Lung (tissue), 11 donors: ENCODE measurements at regions not wholly inside any gene's neighbourhood (a gene's known extent, or its start where the extent isn't known, plus 50 kb on each side); places are given as distances from the start of the nearest gene placed in this dataset.

Experiments used
- ATAC-seq: fragments of 200-7000 bp; cut with Tn5 transposase; one replicate; pipeline ENCODE4 v1.9.1; 2020; ENCODE audit warnings: moderate number of reproducible peaks; ENCODE audit not compliant: insufficient read depth, low FRiP score
- DNase-seq, 3 donors: peaks; one replicate each; pipeline ENCODE4 v3.0.0-alpha.2; 2013 to 2017
- H3K27ac ChIP-seq, 2 donors: one replicate each; pipeline ENCODE4 v1.5.1; 2013; ENCODE audit warnings: mild to moderate bottlenecking in 2 of 2, moderate library complexity in 2 of 2, control low read depth in 1 of 2, inconsistent platforms in 1 of 2, low read depth in 1 of 2, low read length in 1 of 2
- H3K27me3 ChIP-seq, 3 donors: one replicate each; pipeline ENCODE4 v1.5.1; 2013; ENCODE audit warnings: low read length in 2 of 3; ENCODE audit not compliant: control insufficient read depth in 3 of 3, insufficient read depth in 3 of 3
- H3K36me3 ChIP-seq, 4 donors: one replicate each; pipeline ENCODE4 v1.5.1; 2013; ENCODE audit warnings: low read length in 4 of 4, mild to moderate bottlenecking in 1 of 4, moderate library complexity in 1 of 4; ENCODE audit not compliant: control insufficient read depth in 4 of 4, insufficient read depth in 4 of 4
- H3K4me1 ChIP-seq, 5 donors: one replicate each; pipeline ENCODE4 v1.5.1; 2013; ENCODE audit warnings: low read length in 5 of 5, mild to moderate bottlenecking in 2 of 5, moderate library complexity in 1 of 5; ENCODE audit not compliant: control insufficient read depth in 5 of 5, insufficient read depth in 5 of 5
- H3K4me3 ChIP-seq: one replicate; pipeline ENCODE4 v1.5.1; 2013; ENCODE audit warnings: mild to moderate bottlenecking, control low read depth, moderate library complexity
- H3K9ac ChIP-seq, 2 donors: one replicate each; pipeline ENCODE4 v1.5.1; 2013; ENCODE audit warnings: low read length in 2 of 2, control low read depth in 1 of 2; ENCODE audit not compliant: insufficient read depth in 1 of 2
- H3K9me3 ChIP-seq, 4 donors: one replicate each; pipeline ENCODE4 v1.5.1; 2013; ENCODE audit warnings: low read length in 3 of 4, mild to moderate bottlenecking in 1 of 4, moderate library complexity in 1 of 4; ENCODE audit not compliant: control insufficient read depth in 4 of 4, insufficient read depth in 3 of 4
- CTCF ChIP-seq: IDR thresholded peaks from 2 replicates; pipeline ENCODE4 v1.5.1; 2012; ENCODE audit warnings: mild to moderate bottlenecking; ENCODE audit errors: control extremely low read depth, extremely low read depth
- WGBS, 2 donors: extraction: QIAGEN DNeasy Blood & Tissue Kit; methylation state at CpG; one replicate each; pipeline ENCODE4 v1.1.7; 2013; 5-methylcytosine and 5-hydroxymethylcytosine counted together
- donor health status: control.
- donor health status: control.
- donor health status: Bipolar disorder and iron deficiency.
- donor health status: healthy.
- donor health status: DM: yes; HTN: yes; CAD: no.

GRCh38 chr9:80204054-80204453 lies 632.3 kb downstream of the TLE4 start:
- H3K27ac ChIP-seq, result no peak overlapping the region
- no peak for TF ChIP-seq CTCF
- ATAC-seq (no peak), DNase-seq (no peak)
- H3K9ac ChIP-seq, result no peak overlapping the region
- no peaks in the 10 kb centered on the region for H3K27me3 ChIP-seq
- H3K4me1 ChIP-seq, result no peaks in the 10 kb centered on the region
- no peak overlapping the region for H3K4me3 ChIP-seq
- 95 to 96% methylated on average over 2 of the region's 2 CpGs for WGBS, 2 donors
- H3K9me3 ChIP-seq, result no peaks in the 10 kb centered on the region
- H3K36me3 ChIP-seq, result no peaks in the 10 kb centered on the region

DNA sequence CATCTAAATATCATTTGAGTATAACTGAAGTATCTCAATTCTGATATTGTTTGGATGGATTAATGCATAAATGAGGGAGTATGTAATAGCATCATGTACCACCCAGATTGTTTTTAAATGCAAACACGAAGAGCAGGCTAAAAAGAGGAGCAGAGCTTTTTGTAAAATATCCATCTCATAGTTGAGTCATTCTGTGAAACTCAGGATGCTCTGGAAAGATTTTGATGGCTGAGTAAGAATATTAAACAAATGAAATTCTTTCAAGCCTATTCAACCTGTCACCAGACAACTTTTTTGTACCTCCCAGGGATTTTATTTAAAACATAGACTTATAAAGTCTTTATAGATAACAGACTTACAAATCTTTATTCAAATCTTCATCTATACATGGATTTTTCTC lies 625.9 kb downstream of the TLE4 start:
- DNase-seq (no peak), ATAC-seq (no peak)
- Histone ChIP-seq H3K27me3 (no peaks in the 10 kb centered on the region), H3K36me3 (no peaks in the 10 kb centered on the region), H3K4me1 (peaks cover 0 to 7% (median 0%) of the 10 kb centered on the region in 5 donors), H3K9me3 (no peaks in the 10 kb centered on the region), H3K4me3 (no peak overlapping the region), H3K9ac (no peak overlapping the region), H3K27ac (no peak overlapping the region)
- WGBS, 2 donors, result 80 to 81% methylated on average over 1 of the region's 1 CpG
- no peak for TF ChIP-seq CTCF

DNA sequence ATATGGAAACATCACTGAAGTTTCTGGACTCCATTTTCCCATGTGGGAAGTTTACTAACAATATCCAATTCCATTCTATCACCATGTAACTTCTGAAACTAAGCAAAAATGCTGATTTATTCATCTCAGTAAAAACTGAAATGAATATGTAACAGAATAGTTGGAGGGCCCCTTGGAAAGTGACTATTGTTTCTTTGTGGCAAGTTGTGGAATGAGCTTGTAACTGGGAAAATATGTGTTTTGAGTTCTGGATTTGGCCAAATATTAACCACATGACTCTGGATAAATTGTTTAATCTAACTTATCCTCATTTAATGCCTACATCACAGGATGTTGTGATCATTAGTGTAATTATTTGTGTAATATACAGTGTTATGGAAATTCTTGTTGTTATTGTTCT lies 619.3 kb downstream of the TLE4 start:
- no peak for TF ChIP-seq CTCF
- Histone ChIP-seq H3K4me3 (no peak overlapping the region), H3K27ac (no peak overlapping the region), H3K9ac (no peak overlapping the region), H3K9me3 (no peaks in the 10 kb centered on the region), H3K36me3 (no peaks in the 10 kb centered on the region), H3K27me3 (no peaks in the 10 kb centered on the region), H3K4me1 (peaks cover 0 to 7% (median 0%) of the 10 kb centered on the region in 5 donors)
- no peak for DNase-seq
- ATAC-seq, result no peak

GRCh38 chr9:80188579-80188978 lies 616.8 kb downstream of the TLE4 start:
- Histone ChIP-seq H3K27me3 (no peaks in the 10 kb centered on the region), H3K36me3 (no peaks in the 10 kb centered on the region), H3K9ac (no peak overlapping the region), H3K9me3 (no peaks in the 10 kb centered on the region), H3K4me3 (no peak overlapping the region), H3K27ac (no peak overlapping the region), H3K4me1 (no peaks in the 10 kb centered on the region)
- TF ChIP-seq CTCF, result no peak
- 90% methylated on average over 4 of the region's 4 CpGs for WGBS, 2 donors
- DNase-seq (no peak), ATAC-seq (no peak)
